Breast epithelium (tissue), 3 donors: ENCODE measurements at regions not wholly inside any gene's neighbourhood (a gene's known extent, or its start where the extent isn't known, plus 50 kb on each side); places are given as distances from the start of the nearest gene placed in this dataset.

Experiments used
- CTCF ChIP-seq, 3 donors: fragments of 450-650 bp; IDR thresholded peaks; one replicate each; pipeline ENCODE4 v1.5.1; 2016 to 2017; ENCODE audit warnings: antibody characterized with exemption in 3 of 3, mild to moderate bottlenecking in 3 of 3, moderate library complexity in 3 of 3
- POLR2AphosphoS5 ChIP-seq, 3 donors: sonication (generic); formaldehyde crosslinking; IDR thresholded peaks; one replicate each; pipeline ENCODE4 v1.6.1; 2017; ENCODE audit warnings: antibody characterized with exemption in 3 of 3

GRCh38 chr12:89192429-89192828 is 159.9 kb downstream of the DUSP6 start:
- TF ChIP-seq CTCF (IDR thresholded peaks at IDR 0.05) (no peak), POLR2AphosphoS5 (IDR thresholded peaks at IDR 0.05) (no peak)
